Choroid plexus epithelial cell (primary cell): ENCODE measurements at regions not wholly inside any gene's neighbourhood (a gene's known extent, or its start where the extent isn't known, plus 50 kb on each side); places are given as distances from the start of the nearest gene placed in this dataset.
A peak's percentile ranks its signal among the peaks of the same experiment; 100 is the strongest.

ENCODE experiments used
- DNase-seq: peaks from one replicate; pipeline ENCODE4 v3.0.0-alpha.2; 2010; ENCODE audit warnings: low read depth
- H3K4me3 ChIP-seq: 2 replicates; pipeline ENCODE4 v1.5.1; 2011; ENCODE audit warnings: low read depth, mild to moderate bottlenecking, control low read depth, low read length, moderate library complexity
- CTCF ChIP-seq: conservative IDR thresholded peaks from 2 replicates; pipeline ENCODE4 v1.5.1; 2011; ENCODE audit warnings: low read depth, mild to moderate bottlenecking, control low read depth, inconsistent platforms, low read length, moderate library complexity

GRCh38 chr1:60390593-60391282 lies 317.2 kb upstream of the C1orf87 start:
- no peak for TF ChIP-seq CTCF

GRCh38 chr1:60388092-60388987 lies 314.8 kb upstream of the C1orf87 start:
- peak; percentile 5 for DNase-seq
- no peak for TF ChIP-seq CTCF
- H3K4me3 ChIP-seq, result no peak overlapping the region

More at GRCh38 chr1:60390593-60391282, 317.2 kb upstream of the C1orf87 start:
- H3K4me3 ChIP-seq, result no peak overlapping the region
- no peak for DNase-seq

GRCh38 chr1:60387175-60387574 lies 313.6 kb upstream of the C1orf87 start:
- H3K4me3 ChIP-seq, result no peak overlapping the region
- no peak for TF ChIP-seq CTCF
- no peak for DNase-seq

GRCh38 chr1:60386249-60386648 lies 312.7 kb upstream of the C1orf87 start:
- TF ChIP-seq CTCF, result peak; percentile 14
- peak; percentile 3 for DNase-seq
- H3K4me3 ChIP-seq, result no peak overlapping the region

- no peak for TF ChIP-seq CTCF
- H3K4me3 ChIP-seq, result no peak overlapping the region
- no peak for DNase-seq
These were observed 302.6 kb upstream of the C1orf87 start for GRCh38 chr1:60376196-60376595.

- no peak overlapping the region for H3K4me3 ChIP-seq
- no peak for TF ChIP-seq CTCF
- no peak for DNase-seq
These were observed 301.0 kb upstream of the C1orf87 start for GRCh38 chr1:60374537-60374936.
